ENCODE measurements at regions not wholly inside any gene's neighbourhood (a gene's known extent, or its start where the extent isn't known, plus 50 kb on each side); places are given as distances from the start of the nearest gene placed in this dataset.
A peak's percentile ranks its signal among the peaks of the same experiment; 100 is the strongest.

GRCh38 chr6:44582930-44583329, 195.4 kb downstream of the CDC5L start:
- Histone ChIP-seq H3K36me3 (no peaks in the 10 kb centered on the region), H3K4me3 (no peak overlapping the region), H3K27ac (no peak overlapping the region), H3K9me3 (peaks cover 0 to 4% of the 10 kb centered on the region in 2 donors), H3K4me1 (no peaks in the 10 kb centered on the region), H3K27me3 (no peaks in the 10 kb centered on the region)
- DNase-seq = no peak
- no peak for TF ChIP-seq CTCF (IDR thresholded peaks at IDR 0.05)
- no peak for ATAC-seq
- intact Hi-C loops (cut with DNase I) = no loop called here

GRCh38 chr6:44590471-44590870, 203.0 kb downstream of the CDC5L start:
- no peak for ATAC-seq
- Histone ChIP-seq H3K4me3 (no peak overlapping the region), H3K27me3 (no peaks in the 10 kb centered on the region), H3K27ac (no peak overlapping the region), H3K4me1 (no peaks in the 10 kb centered on the region), H3K9me3 (peaks cover 0 to under 1% of the 10 kb centered on the region in 2 donors), H3K36me3 (no peaks in the 10 kb centered on the region)
- DNase-seq = no peak
- intact Hi-C loops (cut with DNase I) = no loop called here
- TF ChIP-seq CTCF (IDR thresholded peaks at IDR 0.05) = no peak

- DNase-seq (peak in 1 of 4 donors; percentile 31), ATAC-seq (peak; percentile 47)
- intact Hi-C loops (cut with DNase I) = no loop called here
- H3K4me1 ChIP-seq = no peaks in the 10 kb centered on the region
- TF ChIP-seq CTCF (IDR thresholded peaks at IDR 0.05) = peak; percentile 29 to 46
- H3K27me3 ChIP-seq = no peaks in the 10 kb centered on the region
- no peaks in the 10 kb centered on the region for H3K36me3 ChIP-seq
- no peaks in the 10 kb centered on the region for H3K9me3 ChIP-seq
- H3K27ac ChIP-seq = no peak overlapping the region
- H3K4me3 ChIP-seq = no peak overlapping the region
These were observed 206.0 kb downstream of the CDC5L start for GRCh38 chr6:44593539-44593944.

- intact Hi-C loops (cut with DNase I) = no loop called here
- Histone ChIP-seq H3K27ac (no peak overlapping the region), H3K4me3 (no peak overlapping the region), H3K9me3 (no peaks in the 10 kb centered on the region), H3K4me1 (no peaks in the 10 kb centered on the region), H3K36me3 (no peaks in the 10 kb centered on the region), H3K27me3 (no peaks in the 10 kb centered on the region)
- DNase-seq = peak in 1 of 4 donors; percentile 59
- no peak for ATAC-seq
- TF ChIP-seq CTCF (IDR thresholded peaks at IDR 0.05) = no peak
These were observed 207.0 kb downstream of the CDC5L start for GRCh38 chr6:44594481-44594880.

GRCh38 chr6:44598679-44599078, 211.2 kb downstream of the CDC5L start:
- intact Hi-C loops (cut with DNase I) = no loop called here
- no peak for TF ChIP-seq CTCF (IDR thresholded peaks at IDR 0.05)
- no peak for ATAC-seq

More at GRCh38 chr6:44598679-44599078, 211.2 kb downstream of the CDC5L start:
- no peaks in the 10 kb centered on the region for H3K4me1 ChIP-seq
- H3K27me3 ChIP-seq = no peaks in the 10 kb centered on the region
- no peaks in the 10 kb centered on the region for H3K9me3 ChIP-seq
- no peak overlapping the region for H3K27ac ChIP-seq
- no peak for DNase-seq
- no peak overlapping the region for H3K4me3 ChIP-seq
- no peaks in the 10 kb centered on the region for H3K36me3 ChIP-seq
